ENCODE measurements at regions not wholly inside any gene's neighbourhood (a gene's known extent, or its start where the extent isn't known, plus 50 kb on each side); places are given as distances from the start of the nearest gene placed in this dataset.

DNA sequence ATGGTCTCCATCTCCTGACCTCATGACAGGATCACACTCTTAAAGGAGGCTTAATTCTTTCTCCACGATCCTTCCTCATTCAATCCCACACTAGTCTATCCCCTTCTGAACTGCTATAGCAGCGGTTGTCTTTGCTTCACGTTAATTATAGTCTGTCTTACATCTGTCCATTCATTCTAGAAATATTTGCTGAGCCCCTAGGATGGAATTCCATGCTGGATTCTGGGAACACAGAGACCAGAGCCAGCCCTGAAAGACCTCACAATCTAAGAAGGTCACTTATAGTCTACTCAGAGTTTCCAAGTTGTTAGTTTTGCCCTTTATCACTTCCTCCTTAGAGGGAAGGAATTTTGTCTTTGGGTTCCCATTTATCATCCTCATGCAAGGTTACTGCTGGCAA is 193.5 kb downstream of the GAS1 start:
- DNase-seq = no peak
- Histone ChIP-seq H3K27ac (replicated peaks) (no peak overlapping the region), H3K36me3 (no peaks in the 10 kb centered on the region), H3K4me3 (no peak overlapping the region), H3K4me1 (peaks cover 10% of the 10 kb centered on the region), H3K27me3 (ENCODE audit: low read depth) (peaks cover 42% of the 10 kb centered on the region), H3K9me3 (replicated peaks) (no peaks in the 10 kb centered on the region)
- intact Hi-C loops (cut with micrococcal nuclease) = no loop called here
- TF ChIP-seq, protein P1, sequence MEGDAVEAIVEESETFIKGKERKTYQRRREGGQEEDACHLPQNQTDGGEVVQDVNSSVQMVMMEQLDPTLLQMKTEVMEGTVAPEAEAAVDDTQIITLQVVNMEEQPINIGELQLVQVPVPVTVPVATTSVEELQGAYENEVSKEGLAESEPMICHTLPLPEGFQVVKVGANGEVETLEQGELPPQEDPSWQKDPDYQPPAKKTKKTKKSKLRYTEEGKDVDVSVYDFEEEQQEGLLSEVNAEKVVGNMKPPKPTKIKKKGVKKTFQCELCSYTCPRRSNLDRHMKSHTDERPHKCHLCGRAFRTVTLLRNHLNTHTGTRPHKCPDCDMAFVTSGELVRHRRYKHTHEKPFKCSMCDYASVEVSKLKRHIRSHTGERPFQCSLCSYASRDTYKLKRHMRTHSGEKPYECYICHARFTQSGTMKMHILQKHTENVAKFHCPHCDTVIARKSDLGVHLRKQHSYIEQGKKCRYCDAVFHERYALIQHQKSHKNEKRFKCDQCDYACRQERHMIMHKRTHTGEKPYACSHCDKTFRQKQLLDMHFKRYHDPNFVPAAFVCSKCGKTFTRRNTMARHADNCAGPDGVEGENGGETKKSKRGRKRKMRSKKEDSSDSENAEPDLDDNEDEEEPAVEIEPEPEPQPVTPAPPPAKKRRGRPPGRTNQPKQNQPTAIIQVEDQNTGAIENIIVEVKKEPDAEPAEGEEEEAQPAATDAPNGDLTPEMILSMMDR (IDR thresholded peaks at IDR 0.05; ENCODE audit: borderline replicate concordance) = no peak

DNA sequence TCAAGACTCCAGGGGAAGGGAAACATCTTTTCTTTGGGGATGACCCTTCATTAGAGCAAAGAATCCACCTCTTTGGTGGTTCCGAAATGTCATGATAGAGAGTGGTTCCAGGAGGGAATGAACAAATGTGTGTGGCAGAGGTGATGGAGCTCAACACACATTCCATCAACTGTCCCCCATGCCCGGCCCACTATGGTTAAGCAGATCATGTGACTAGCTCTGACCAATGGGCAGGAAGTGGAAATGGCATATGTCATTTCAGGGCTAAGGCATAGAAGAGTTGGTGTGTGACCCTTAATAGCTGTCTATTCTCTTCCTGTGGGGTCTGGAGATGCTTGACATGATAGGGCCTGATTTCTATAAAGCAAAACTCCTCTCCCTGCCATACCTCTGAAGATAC is 194.6 kb downstream of the GAS1 start:
- intact Hi-C loops (cut with micrococcal nuclease) = no loop called here
- H3K27me3 ChIP-seq (ENCODE audit: low read depth) = peaks cover 42% of the 10 kb centered on the region
- no peak overlapping the region for H3K4me3 ChIP-seq

DNA sequence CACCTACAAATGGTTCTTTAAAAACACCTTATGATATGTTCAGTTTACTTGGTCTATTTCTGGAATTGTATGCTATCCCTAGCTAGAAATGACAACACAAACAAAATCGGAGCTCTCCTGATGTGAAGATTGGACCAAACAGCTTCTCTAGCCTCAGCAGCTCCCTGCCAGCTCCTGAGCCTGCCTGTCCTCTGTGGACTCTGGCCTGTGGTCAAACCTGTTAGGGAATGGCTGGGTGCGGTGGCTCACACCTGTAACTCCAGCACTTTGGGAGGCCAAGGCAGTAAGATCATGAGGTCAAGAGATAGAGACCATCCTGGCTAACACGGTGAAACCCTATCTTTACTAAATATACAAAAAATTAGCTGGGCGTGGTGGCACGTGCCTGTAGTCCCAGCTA is 195.3 kb downstream of the GAS1 start:
- Histone ChIP-seq H3K4me1 (peaks cover 10% of the 10 kb centered on the region), H3K27me3 (ENCODE audit: low read depth) (peaks cover 34% of the 10 kb centered on the region), H3K9me3 (replicated peaks) (no peaks in the 10 kb centered on the region), H3K27ac (replicated peaks) (no peak overlapping the region), H3K4me3 (no peak overlapping the region), H3K36me3 (no peaks in the 10 kb centered on the region)
- intact Hi-C loops (cut with micrococcal nuclease) = no loop called here
- no peak for DNase-seq
- TF ChIP-seq, protein P1 (IDR thresholded peaks at IDR 0.05; ENCODE audit: borderline replicate concordance) = no peak

More for the DNA sequence above, 194.6 kb downstream of the GAS1 start:
- no peak for DNase-seq
- H3K9me3 ChIP-seq (replicated peaks) = no peaks in the 10 kb centered on the region
- no peak overlapping the region for H3K27ac ChIP-seq (replicated peaks)
- TF ChIP-seq, protein P1 (IDR thresholded peaks at IDR 0.05; ENCODE audit: borderline replicate concordance) = no peak
- H3K36me3 ChIP-seq = no peaks in the 10 kb centered on the region
- peaks cover 10% of the 10 kb centered on the region for H3K4me1 ChIP-seq

DNA sequence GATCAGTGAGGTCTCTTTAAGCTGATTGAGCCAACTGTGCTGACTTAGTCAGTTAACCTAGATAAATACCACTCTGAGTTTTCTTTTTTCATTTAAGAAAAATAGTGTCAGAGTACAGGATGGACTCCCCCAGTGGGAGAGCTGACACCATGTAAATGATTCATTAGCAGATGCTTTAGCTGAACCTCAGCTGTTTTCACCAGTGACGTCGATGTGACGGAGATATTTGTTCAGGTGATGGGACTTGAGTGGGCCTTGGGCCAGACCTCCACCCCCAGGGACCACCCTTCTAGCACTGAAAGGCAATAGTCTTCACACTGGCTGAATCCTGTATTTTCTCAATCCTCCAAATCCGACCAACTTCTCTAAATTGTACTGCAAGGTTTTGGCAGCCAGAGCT is 196.1 kb downstream of the GAS1 start:
- no peaks in the 10 kb centered on the region for H3K9me3 ChIP-seq (replicated peaks)
- intact Hi-C loops (cut with micrococcal nuclease) = no loop called here
- DNase-seq = peak; percentile 39

DNA sequence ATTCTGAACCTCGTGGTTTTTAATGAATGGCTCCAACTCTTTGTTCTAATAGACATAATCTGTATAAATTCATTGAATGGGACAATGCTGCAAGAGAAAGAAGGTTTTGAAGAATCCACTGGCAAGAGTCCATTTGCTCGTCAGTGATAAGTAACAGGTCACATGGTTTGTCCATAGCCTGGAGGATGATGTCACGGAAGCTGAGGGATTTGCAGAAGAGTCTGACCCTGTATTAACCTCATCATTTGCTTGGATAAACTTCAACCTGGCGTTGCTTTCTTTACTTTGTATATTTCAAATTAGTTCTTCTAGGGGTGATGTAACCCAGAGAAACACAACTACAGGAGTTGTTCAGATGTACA is 197.4 kb downstream of the GAS1 start:
- Histone ChIP-seq H3K27ac (replicated peaks) (no peak overlapping the region), H3K4me3 (no peak overlapping the region), H3K27me3 (ENCODE audit: low read depth) (peaks cover 16% of the 10 kb centered on the region), H3K4me1 (peaks cover 10% of the 10 kb centered on the region), H3K36me3 (no peaks in the 10 kb centered on the region), H3K9me3 (replicated peaks) (no peaks in the 10 kb centered on the region)
- intact Hi-C loops (cut with micrococcal nuclease) = no loop called here
- TF ChIP-seq, protein P1 (IDR thresholded peaks at IDR 0.05; ENCODE audit: borderline replicate concordance) = no peak
- DNase-seq = no peak

More for the DNA sequence above, 196.1 kb downstream of the GAS1 start:
- TF ChIP-seq, protein P1 (IDR thresholded peaks at IDR 0.05; ENCODE audit: borderline replicate concordance) = no peak
- H3K36me3 ChIP-seq = no peaks in the 10 kb centered on the region
- H3K4me3 ChIP-seq = no peak overlapping the region
- peaks cover 29% of the 10 kb centered on the region for H3K27me3 ChIP-seq (ENCODE audit: low read depth)
- H3K4me1 ChIP-seq = peaks cover 10% of the 10 kb centered on the region
- H3K27ac ChIP-seq (replicated peaks) = no peak overlapping the region
